Thyroid gland (tissue), 4 donors: ENCODE measurements at regions not wholly inside any gene's neighbourhood (a gene's known extent, or its start where the extent isn't known, plus 50 kb on each side); places are given as distances from the start of the nearest gene placed in this dataset.

Source experiments
- POLR2A ChIP-seq, 2 donors: fragments of 450-650 bp; IDR thresholded peaks; one replicate each; pipeline ENCODE4 v1.6.1; 2017; ENCODE audit warnings: antibody characterized with exemption in 2 of 2, mild to moderate bottlenecking in 2 of 2, moderate library complexity in 1 of 2
- TF ChIP-seq, protein P1 (sequence below), 6 experiments: fragments of 200-600 bp in 3 of 6; fragments of 450-650 bp in 3 of 6; sonication (generic) in 3 of 6; IDR thresholded peaks; one replicate each; pipeline ENCODE4 v1.5.1; 2016 to 2019; ENCODE audit warnings: antibody characterized with exemption in 6 of 6, mild to moderate bottlenecking in 2 of 6, inconsistent platforms in 1 of 6, moderate library complexity in 1 of 6

- TF ChIP-seq, protein P1, sequence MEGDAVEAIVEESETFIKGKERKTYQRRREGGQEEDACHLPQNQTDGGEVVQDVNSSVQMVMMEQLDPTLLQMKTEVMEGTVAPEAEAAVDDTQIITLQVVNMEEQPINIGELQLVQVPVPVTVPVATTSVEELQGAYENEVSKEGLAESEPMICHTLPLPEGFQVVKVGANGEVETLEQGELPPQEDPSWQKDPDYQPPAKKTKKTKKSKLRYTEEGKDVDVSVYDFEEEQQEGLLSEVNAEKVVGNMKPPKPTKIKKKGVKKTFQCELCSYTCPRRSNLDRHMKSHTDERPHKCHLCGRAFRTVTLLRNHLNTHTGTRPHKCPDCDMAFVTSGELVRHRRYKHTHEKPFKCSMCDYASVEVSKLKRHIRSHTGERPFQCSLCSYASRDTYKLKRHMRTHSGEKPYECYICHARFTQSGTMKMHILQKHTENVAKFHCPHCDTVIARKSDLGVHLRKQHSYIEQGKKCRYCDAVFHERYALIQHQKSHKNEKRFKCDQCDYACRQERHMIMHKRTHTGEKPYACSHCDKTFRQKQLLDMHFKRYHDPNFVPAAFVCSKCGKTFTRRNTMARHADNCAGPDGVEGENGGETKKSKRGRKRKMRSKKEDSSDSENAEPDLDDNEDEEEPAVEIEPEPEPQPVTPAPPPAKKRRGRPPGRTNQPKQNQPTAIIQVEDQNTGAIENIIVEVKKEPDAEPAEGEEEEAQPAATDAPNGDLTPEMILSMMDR (IDR thresholded peaks at IDR 0.05), result no peak
- no peak for TF ChIP-seq POLR2A (IDR thresholded peaks at IDR 0.05)
These were observed 230.6 kb upstream of the TRPC5 start for GRCh38 chrX:112313201-112313600.
